Left renal pelvis (tissue), 4 donors: ENCODE measurements at regions not wholly inside any gene's neighbourhood (a gene's known extent, or its start where the extent isn't known, plus 50 kb on each side); places are given as distances from the start of the nearest gene placed in this dataset.
"Not testable (repeated sequence)": the region's sequence is repeated elsewhere in the genome, so short reads cannot be mapped to it uniquely, and the experiment has no call there.

Source experiments
- DNase-seq, 4 donors: peaks; one replicate each; pipeline ENCODE4 v3.0.0-alpha.2; 2013; ENCODE audit warnings: low read depth in 4 of 4, low spot score in 3 of 4

DNA sequence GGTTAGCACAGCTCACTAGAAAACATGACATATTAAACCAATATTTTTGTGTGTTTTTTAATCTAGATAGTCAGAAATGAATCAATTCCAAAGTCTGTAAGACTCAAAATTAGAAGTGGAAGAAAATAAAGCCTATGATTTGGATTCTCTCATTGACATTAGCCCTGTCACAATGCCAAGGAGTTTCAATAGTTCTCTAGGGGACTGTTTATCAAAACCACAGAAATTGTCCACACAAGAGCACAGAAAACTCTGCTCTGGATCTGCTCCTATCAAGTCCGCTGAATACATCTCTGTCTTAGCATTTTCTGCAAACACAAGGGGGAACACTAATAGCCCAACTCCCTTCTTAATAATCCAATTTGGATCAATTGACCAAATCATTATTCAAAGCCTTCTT is 152.0 kb downstream of the HS3ST3B1 start:
- DNase-seq = no peak

DNA sequence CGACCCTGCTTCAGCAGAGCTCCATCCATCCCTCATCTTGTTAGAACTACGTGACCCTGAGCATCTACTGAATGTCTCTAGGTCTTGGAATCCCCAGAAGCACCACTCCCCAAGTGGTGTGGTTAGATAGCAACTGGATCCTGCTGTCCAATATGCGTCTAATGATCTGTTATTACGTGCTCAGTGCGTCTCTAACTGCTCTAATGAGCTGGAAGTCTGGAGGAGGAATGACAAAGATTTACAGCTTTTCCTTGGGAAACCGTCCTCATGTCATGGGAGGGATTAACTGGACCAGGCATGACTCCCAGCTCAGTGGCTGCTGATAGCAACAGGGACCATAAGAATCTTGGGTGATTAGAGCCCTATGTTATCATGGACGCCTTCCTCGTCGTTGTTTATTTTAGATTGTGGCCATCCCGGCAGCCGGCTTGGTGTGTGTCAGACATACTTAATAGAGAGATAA is 150.9 kb downstream of the HS3ST3B1 start:
- DNase-seq = no peak

DNA sequence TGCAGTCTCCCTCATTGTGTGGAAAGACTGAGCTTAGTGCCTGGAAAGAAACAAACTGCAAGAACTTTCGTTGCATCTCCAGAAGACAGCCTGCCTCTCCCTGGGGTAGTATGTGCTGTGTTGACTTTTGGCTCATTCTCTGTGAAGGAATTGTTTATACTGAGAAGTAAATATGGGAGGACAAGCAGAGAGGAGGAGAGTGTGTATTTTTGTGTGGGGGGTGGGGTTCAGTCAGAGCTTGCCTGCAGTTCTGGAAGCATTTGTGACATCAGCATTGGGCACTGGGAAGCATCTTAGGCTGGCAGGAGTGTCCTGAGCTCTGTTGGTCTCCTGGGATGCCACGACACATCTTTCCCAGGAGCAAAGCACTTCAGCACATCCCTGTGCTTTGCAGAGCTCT is 147.9 kb downstream of the HS3ST3B1 start:
- no peak for DNase-seq

DNA sequence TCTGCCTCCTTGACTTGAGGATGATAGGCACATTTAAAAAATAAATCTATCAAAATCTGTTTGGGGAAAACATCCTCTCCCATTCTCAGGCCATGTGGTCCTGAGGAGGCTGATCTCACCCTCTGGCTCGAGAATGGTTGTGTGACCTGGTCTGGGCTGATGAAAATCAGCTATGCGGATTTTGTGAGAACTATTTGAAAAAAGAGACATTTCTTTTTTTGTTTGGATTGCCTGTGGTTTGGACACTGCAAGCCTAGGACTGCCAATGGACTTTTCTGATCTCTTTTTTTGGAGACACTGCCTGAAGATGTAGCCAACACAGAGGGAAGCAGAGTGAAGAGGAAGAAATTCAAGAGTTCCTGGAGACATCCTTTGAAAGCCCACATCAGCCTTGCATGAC is 145.9 kb downstream of the HS3ST3B1 start:
- DNase-seq = no peak

DNA sequence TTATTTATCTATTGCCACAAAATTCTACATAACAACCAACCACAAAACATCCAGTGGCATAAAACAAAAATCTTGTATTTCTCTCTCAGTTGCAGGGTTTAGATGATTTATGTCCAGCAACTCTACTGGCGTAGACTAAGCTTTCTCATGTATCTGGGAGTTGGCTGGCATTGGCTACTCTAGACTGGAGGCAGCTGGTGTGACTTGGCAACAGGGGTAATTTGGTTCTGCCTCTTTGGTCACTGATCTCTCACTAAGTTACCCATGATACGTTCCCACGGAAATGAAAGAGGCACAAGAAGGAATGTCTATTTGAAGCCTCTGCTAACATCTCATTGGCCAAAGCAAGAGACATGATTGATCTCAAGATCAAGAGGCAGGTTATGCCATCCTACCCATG is 144.0 kb downstream of the HS3ST3B1 start:
- DNase-seq = no peak

DNA sequence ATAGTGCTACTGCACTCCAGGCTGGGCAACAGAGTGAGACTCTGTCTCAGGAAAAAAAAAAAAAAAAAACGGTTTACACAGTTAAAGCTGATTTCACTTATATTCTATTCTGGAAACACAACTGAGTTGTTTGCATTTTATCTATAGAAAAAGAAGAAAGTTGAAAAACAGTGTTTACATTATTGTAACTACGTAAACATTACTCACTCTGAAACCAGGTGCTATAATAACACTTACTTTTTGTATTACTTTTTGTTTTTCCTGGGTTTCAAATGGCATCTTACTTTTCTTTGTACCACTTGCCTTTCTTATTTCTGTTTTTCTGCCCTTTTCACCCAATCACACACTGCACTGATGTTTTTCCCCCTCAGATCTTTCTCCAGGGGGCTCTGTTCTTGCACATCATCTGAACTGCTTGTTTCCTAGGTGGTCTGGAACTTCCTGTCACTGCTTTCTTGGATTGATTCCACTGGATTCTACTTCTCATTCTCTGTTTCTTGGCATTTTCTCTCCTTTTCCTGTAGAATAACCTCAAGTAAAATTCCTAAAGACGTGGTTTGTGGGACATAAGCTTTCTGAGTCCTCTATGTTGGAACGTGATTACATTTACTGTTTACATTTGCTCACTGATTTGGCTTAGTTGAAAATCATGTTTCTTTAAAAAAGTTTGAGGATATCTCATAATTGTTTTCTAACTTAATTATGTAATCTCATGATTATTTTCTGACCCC is 142.1 kb downstream of the HS3ST3B1 start:
- no peak for DNase-seq

DNA sequence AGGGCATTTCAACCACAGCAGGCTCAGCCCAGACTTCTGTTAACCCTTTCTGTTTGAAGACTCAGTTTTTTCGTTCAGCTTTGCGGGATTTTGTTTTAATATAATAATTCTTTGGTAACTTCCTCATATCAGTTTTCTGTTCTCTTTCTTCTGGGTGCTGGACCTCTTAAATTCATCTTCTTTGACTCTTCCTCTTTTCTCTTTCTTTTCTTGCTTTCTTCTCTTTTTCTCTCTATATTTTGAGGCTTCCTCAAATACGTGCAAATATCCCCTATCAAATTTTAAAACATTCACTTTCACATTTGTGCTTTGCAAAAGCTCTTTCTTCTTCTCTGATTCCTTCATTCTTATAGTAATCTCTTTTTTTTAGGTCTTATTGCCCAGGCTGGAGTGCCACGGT is 136.3 kb downstream of the HS3ST3B1 start:
- DNase-seq = no peak

DNA sequence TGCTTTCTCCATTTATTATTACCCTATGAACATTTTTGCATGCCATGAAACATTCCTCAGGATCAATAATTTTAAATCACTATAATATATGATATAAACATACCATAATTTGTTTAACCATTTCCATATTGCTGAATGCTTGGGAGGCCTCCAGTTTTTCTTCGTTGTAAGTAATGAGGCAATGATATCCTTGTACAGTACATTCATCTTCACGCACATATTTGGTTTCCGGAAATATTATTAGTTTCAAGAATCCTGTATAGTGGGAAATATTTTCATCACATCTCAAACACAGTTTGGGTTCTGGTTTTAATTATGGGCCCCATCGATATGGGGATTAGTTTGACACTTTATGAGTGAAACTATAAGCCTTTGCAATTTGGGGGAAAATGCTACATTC is 135.4 kb downstream of the HS3ST3B1 start:
- DNase-seq = no peak

DNA sequence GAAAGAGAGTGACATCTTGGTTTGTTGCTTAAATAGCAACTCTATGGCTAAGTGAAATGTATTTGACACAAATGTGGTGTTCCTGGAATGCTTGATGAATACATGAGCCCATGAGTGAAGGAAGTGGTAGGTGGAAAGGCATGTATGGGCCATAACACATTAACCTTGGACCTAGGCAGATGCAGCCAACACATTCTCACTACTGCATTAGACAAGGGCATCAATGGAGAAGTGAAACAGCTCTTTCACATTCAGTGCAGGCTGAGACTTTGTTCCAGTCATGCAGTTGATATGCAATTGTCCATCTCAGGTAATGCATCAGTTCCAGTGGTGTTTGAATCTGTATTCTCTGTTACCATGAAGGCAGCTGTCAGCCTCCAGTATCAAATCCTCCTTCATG is 133.6 kb downstream of the HS3ST3B1 start:
- no peak for DNase-seq

DNA sequence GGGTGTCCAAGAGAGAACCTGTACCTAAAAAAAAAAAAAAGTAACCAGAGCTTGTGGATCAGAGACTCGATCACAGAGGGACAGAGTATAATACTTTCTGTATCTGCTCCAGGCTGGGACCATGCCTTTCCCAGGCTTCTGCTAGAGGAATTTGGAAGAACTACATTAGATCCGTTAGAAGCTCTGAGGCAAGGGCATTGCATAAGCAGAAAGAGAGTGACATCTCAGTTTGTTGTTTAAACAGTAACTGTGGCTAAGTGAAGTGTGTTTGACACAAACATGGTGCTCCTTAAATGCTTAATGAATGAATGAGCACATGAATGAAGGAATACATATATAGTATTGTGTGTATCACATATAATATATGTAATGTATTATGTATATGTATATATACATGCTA is 131.2 kb downstream of the HS3ST3B1 start:
- no peak for DNase-seq

DNA sequence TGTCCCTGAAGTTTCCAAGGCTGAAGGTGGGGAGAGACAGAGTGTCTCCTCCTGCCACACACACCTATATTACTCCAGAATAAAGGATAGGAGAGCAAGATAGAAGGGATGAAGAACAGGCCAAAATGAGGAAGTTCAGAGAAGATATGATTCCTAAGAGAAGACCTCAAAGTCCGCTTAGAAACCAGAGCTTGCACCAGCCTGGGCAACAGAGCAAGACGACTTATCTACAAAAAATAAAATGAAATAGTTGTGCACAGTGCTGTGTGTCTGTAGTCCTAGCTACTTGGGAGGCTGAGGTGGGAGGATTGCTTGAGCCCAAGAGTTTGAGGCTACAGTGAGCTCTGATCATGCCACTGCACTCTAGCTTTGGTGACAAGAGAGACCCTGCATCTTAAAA is 128.2 kb downstream of the HS3ST3B1 start:
- no peak for DNase-seq

DNA sequence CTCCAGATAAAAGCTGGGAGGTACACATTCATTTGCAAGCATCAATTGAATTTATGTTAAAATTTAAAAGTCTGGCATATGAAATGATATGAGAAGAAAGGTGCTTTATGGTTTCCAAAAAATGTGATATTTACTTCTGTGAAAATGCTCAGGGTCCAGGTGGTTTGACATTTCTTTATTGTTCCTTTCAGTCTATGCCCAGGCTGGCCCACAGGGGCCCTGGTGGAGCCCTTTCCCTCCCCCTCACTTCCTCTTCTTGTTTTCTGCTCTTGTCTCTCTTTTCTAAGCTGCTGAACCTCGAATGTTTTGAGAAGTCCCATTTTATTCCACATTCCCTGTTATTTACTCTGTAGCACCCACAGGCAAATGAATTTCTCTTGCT is 127.8 kb downstream of the HS3ST3B1 start:
- no peak for DNase-seq

DNA sequence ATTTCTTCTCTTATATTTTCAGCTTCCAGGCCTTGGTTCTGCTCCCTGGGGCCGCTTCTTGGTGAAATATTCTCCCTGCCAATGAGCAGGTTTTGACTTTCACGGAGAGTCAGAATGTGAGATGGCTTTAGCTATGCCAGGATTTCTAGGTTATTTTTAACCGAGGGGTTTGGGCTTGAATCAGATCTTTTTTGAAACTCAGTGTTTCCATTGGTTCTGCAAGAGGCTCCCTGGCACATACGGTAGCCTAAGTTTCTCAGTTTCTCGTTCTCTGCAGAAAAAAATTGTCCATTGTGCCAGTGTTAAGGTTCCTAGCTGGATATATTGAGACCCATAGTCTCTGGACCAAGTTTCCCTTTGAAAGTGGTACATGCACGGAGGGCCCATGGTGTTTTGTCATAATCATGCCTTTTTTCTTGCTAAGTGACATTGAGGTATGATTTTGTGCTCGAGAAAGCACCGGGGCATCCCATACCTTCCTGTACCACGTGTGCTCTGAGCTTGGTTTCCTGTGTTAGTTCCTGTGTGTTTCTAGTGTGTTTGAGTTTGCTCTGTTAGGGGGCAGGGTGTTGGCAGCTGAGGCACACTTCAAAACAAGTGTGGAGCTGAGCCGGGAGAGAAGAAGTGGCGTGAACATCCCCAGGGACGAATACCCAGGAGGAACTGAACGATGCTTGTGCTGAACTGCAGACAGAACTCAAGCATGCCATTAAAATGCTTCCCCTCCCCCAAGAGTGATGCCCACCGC is 127.2 kb downstream of the HS3ST3B1 start:
- DNase-seq = no peak

DNA sequence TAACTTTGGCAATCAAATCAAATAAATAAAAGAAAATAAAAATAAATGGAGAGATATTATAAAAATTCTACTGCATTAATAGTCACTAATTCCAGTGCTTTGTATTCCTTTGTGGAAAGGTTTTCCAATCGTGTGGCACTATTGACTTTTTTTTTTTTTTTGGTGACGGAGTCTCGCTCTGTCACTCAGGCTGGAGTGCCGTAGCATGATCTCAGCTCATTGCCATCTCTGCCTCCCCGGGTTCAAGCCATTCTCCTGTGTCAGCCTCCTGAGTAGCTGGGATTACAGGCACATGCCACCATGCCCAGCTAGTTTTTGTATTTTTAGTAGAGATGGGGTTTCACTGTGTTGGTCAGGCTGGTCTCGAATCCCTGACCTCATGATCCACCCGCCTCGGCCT is 122.3 kb downstream of the HS3ST3B1 start:
- not testable (repeated sequence) for DNase-seq

DNA sequence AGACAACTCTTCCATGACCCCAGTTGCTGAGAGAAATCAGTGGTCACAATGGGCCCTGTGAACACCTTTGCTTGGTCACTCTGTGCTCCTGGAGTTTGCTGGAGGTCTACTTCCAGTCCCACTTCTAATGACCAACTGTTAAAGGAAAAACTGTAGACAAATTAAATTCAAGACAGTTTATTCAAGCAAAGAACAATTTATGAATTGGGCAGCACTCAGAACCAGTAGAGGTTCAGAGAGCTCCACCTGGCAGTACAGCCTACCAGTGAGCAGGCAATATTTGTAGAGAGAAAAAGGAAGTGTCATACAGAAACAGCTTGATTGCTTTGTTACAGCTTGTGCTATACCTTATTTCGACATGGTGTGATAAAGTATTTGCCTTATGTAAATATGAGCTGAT is 116.5 kb downstream of the HS3ST3B1 start:
- no peak for DNase-seq

DNA sequence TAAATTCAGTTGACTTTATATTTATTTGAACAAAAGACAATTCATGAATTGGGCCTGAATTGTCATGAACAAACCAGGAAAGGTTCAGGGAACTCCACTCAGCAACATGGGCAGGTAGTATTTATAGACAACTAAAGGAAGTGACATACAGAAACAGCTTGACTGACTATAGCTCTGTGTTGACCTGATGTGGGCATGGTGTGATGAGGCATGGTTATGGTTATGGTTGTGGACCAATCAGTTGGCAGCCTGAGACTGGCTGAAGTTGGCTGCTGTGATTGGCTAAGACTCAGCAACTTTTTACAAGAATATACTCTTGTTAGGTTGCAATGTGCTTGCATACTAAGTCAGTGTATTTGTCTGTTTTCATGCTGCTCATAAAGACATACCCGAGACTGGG is 108.4 kb downstream of the HS3ST3B1 start:
- no peak for DNase-seq

DNA sequence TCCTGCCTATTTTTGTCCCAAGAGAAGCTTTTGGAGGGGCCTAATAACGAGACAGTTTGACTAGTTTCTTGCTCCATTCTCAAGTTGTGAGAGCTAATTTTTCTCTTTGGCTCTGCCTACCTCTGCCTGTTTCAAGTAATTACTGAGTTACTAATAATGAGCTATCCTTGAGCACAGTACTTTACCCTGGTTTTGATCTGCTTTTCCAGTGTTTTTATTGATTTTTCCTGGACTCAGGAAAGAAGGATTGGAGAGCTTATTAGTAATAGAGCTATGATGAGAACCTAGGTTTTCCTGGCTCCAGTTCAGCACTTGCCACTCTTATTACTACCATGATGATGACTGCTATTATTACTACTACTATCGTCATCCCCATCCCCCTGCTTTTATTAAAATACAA is 106.7 kb downstream of the HS3ST3B1 start:
- DNase-seq = no peak

DNA sequence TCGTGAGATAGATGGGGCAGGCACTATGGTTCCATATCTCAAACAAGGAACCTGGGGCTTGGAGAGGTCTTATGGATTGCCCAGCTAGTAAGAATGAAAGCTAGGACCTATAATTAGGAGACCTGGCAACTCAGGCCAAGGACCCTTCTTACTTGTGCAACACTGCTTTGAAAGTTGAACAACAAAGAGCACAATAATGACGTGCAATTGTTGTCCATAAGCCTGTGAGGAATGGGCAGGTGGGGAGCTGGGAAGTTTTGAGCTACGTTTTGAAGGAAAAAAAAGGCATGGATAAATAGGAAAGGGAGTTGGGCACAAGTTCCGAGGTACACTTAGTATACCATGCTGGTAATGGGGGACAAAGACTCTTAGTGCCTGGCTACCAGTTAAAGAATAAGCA is 104.3 kb downstream of the HS3ST3B1 start:
- no peak for DNase-seq
